Renal pelvis (tissue), 1 donor: ENCODE measurements at regions not wholly inside any gene's neighbourhood (a gene's known extent, or its start where the extent isn't known, plus 50 kb on each side); places are given as distances from the start of the nearest gene placed in this dataset.

Experiments used
- DNase-seq: peaks from one replicate; pipeline ENCODE4 v3.0.0-alpha.2; 2013

DNA sequence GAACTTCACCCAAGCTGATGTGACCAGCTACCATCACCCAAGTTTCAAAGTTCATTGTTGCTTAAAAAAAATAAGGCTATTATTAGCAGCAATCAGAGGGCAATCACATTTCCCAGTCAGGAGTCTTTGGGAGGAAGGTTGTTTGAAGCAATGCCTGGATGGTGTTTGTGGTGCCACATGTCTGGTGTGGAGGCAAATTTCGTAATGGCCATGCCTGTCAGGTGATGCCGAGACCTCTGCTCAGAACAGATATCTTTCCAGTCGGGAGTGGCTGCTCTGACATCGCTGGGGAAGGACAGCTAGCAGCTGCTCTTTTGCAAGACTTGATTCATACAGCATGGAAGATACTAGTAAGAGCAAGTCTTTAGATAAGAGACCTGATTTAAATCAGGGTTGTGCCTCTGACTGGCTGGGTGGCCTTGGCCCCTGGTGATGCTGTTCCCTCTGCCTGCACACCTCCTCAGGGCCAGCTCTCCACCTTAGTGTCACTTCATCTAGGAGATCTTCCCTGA lies 187.8 kb upstream of the JUN start:
- DNase-seq: no peak

DNA sequence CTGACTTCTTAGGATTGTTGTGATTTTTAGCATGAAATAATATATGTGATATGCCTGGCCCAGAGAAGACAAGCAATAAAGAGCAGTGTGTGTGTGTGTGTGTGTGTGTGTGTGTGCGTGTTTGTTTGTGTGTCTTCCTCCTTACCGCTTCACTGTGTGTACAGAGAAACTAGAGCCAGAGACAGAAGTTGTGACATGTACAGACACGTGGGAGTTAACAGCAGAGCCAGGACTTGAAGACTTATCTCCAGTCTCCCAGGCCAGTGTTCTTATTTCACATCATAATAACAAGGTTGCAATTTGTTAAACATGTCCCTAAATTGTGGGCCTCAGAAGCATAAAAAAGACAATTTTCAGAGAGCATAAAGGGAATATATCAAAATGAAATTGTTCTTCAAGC lies 192.0 kb upstream of the JUN start:
- DNase-seq: peak; percentile 23

DNA sequence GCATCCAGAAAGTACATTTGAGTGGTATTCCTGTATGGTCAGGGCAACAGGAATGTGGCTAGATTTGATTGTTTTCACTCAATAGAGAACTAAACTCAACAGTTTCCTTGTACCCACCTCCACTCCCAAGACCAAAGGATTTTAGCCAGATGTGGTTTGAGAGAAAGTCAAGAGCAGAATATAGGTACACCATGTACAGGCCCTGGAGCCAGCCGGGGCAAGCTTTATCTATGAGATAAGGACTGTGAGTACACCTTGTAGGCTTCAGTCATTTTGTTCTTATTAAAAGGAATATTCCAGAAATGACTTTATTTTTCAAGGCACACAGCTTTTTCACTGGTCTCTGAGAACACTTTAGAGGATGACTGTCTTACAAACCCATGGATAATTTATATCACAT lies 192.4 kb upstream of the JUN start:
- DNase-seq: no peak

DNA sequence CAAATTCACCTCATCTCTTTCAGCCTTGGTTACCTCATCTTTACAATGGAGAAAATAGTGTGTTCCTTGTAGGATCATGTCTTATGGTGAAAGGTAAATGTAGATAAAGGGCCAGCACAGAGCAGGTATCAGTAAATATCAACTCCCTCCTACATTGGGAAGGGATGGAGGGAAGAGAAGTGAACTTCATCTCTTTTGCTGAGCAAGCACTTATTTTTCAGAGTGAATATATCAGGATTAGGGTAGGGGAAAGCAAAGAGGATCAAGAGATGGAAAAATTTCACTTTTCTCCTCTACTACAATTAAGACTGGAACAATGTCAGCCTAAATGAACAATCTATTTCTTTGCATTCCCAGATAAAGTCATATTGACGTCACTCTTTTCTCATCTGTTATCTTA lies 193.8 kb upstream of the JUN start:
- no peak for DNase-seq

DNA sequence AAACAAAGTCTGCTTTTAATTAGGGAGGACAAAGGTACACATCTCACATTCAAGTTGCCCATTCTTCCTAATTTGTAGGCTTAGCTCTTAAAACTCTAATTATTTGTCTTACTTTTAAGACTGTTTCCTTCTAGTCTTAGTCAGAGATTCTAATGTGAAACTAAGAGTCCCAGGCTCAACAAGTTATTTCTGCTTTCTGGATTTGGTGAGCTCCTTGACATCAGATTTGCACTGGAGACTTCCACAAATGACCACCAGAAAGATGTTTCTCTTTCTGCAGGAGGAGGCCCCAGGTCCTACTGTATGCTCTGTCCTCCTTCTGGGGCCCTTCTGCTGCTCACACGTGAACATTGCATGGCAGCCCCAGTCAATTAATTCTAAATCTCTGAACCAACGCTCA lies 194.2 kb upstream of the JUN start:
- DNase-seq: no peak

DNA sequence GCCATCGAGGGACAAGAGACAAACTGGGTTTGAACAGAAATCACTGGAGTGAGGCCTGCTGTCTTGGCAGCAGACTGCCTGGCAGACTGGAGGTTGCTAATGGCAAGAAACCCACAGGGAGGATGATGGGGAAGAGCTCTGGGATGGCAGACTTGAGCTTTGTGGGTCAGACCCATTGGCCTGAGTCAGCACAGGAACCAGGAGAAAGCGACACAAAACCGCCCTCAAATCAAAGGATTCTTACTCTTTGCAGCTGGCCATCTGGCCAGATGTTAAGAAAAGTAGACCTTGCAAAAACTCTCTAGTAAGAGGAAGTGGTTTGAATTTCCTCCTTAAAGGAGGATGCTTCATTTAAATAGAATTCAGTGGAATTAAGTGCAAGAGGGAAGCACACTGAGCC lies 195.2 kb upstream of the JUN start:
- no peak for DNase-seq

DNA sequence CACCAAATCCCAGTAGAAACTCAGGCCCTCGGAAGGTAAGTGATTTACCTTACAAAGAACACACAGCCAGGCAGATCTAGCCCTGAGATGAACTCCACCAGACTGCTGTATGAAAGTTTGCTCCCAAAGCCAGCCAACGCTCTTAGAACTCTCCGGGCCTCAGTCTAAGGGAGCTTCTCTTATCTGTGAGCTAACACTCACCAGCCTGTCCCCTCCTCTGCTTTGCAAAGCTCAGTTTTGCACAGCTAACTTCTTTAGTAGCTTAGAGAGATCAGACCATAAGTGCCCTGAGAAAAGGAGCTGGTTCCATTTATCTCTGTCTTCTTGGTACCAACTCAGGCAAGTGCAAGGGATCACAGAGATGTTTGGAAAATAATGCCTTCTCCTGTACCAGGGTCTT lies 195.8 kb upstream of the JUN start:
- DNase-seq: no peak

DNA sequence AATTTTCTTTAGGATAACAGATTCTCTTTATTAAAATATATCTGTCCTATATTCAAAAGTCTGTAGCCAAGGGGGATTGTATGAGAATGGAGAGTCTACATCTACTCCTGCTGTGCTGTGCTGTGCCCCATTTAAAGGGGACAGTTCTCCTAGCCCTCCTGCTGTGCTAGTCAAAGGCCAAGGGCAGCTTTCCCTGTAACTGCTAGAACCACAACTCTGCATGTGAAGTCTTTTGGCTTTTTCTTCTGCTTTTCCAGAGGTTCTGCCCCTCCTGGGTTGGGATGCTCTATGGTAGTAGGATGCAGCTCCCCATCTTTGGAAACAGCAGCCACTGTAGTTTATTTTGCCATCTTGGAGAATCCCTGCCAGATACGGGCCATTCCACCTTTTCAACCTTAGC lies 197.5 kb upstream of the JUN start:
- DNase-seq: no peak

DNA sequence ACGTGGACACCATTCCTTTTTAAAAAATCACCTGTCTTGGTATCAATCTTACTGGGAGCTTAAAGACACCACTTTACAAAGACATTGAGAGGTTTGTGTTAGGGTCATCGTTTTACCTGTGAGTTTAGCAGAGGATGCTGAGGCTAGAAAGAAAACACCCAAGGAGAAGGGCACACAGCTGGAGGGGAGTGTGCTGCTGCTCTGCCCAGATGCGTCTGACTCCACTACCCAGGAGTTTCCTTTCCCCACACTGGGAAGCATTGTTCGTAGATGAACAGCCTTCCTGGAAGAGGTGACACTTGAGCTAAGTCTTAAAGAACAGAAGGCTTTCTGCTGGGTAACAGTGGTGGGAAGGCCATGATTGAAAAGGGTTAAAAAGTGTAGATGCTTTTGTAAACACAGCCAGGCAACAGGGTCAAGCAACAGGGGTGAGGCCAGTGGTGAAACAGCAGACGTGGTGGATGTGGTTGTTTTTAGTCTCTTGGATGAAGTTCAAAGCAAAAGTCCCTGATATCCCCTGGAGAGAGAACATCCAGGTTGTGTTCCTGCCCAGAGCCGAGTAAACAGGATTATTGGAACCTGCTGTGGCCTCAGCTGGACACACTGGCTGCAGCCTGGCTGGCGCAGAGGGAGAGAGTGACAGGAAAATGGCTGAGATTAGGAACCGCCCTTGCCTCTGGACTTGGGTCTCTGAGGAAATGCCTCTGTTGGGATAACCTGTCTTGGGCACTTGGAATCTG lies 198.6 kb upstream of the JUN start:
- no peak for DNase-seq

DNA sequence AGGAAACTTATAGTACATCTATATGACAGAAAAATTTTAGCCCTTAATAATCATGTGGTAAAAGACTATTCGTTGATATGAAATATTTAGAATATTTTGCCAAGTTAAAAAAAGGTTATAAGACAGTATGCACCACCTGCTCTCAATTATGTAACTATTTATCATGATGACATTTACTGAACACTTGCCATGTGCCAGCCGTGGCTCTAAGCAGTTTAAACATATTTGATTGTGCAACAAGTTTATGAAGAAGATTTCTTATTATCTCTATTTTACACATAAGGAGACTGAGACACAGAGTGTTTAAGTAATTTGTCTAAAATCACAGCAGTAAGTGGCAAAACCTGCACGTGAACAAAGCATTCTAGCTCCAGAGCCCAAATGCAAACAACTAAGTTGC lies 199.3 kb upstream of the JUN start:
- no peak for DNase-seq

DNA sequence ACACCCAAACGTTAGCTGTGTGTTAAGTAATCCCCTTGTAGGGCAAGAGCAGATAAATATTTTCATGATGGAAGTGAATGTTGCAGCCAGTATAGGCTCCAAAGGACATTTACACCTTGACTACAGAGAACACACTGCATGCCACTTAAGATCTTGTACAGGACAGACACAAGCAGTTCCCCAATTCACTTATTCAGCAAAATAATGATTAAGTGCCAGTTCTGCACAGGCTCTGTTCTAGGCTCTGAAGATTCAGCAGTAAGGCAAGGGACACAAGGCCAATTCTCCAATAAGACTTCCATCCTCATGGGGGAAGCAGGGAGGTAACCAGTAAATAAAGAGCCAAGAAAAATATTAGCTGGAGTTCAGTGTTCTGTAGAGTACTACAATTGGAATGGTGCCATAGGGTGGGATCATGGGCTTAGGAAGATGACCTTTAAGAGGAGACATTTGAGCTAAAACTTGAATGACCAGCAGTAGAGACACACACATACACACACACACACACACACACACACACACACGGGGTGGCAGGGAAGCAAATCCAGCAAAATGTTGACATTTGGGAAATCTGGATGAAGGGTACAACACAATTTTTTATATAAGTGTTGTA lies 199.9 kb upstream of the JUN start:
- no peak for DNase-seq

DNA sequence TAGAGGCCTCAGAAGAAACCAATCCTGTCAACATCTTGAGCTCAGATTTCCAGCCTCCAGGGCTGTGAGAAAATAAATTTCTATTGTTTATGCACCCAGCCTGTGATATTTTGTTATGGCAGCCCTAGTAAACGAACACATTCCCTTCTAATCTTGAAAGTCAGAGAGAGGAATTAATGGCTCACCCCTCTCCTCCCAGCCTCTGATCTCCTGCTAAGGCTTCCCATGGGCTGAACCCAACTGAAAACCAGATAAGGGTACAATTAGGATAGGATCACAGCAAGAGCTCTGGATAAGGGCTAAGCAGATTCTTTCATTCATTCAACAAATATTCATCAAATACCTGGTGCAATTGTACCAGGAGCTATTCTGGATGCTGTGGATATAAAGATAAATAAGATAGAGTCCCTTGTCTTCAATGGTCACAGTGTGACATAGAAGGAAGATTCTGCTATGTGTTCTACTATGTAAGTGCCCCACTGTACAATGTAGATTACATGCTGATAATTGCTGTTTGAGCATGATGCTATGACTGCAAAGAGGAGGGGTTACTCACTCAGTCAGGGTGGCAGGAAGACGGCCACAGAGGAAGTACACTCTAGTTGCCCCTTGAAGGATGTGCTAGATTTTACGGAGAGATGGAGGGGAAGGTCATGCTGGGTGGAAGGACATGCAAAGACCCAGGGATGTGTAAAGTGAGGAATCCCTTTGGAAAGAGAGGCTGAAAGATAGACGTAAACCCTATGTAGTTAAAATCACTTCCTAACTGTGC lies 203.3 kb upstream of the JUN start:
- no peak for DNase-seq

DNA sequence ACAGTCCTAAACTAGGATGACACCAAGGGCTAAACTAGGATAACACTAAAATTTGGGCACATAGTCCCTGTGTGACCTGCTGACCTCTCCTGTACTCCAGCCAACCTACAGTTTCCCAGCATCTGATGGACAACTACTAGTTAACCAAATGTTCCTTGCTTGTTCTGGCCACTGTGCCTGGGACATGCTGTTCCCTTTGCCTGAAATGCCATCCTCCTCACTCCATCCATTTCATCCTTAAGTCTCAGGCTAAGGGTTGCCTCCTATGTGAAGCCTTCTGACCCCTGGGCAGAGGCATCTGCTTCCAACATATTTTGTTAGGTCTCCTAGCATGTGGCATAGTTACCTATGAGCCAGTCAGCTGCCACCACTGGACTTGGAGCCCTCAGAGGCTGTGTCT lies 204.9 kb upstream of the JUN start:
- no peak for DNase-seq

DNA sequence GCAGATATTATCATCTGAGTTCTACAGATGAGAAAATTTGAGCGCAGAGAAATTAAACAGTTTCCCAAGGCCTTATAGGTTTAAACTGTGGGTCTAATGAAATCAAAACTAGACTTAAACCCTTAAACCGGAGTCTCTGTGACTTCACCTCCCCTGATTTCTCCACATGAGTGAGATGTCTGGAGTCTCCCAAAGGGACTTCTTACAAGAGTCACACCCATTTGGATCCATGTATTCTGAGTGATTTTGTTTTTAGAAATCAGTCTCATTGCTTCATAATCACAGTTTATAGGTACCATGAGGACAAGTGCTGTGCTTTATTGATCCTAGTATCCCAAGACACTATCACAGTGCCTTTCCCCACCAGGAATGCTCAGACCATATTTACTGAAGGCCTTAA lies 206.0 kb upstream of the JUN start:
- no peak for DNase-seq

DNA sequence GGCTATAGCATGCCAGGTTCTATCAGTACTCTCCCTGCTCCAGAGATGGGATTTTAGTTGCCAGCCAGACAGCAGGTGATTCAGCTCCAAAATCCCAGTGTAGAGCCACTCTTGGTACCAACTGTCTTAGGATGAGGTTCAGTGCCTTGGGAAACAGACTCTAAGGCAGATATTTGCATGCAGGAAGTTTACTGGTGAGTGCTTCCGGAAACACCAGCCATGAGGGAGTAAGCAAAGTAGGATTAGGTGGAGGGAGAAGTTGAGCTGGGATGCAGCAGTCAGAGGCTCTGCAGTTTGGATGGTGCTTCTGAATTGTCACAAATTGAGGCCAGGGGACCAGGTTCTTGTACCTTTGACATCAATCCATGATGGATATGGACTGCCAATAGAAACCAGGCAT lies 207.5 kb upstream of the JUN start:
- no peak for DNase-seq

DNA sequence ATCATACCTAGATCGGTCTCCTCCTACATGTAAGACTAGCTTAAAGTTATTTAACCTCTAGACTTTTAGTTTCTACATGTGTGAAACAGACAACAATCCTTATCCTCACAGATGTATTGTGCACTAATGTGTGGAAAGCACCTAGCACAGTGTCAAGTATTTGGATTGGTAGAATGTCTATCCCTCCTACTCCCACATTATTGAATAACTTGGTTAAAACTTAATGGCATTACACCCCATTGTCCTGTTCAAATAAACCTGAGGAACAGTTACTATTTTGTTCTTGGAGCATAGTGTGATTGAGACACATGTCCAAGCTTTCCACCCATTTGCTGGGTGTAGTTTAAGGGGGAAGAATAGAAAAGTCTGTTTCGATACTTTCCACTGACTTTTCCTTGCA lies 208.8 kb upstream of the JUN start:
- DNase-seq: no peak

DNA sequence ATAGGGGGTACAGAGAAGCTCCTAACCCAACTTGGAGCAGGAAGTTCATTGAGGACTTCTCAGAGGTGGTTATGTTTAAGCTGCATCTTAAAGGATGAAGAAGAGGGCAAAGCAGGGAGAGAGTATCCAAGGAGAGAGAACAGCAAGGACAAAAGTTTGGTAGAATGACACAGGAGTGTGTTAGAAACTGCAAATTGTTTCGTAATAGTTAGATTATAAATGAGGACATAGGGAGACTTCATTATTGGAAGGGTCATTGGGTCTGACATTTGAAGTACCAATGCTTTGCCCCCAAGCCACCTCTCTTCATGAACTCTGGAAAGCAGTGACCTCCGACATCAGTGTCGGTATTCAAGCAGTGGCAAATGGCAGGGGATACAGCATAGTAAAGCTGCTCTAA lies 209.6 kb upstream of the JUN start:
- DNase-seq: no peak

DNA sequence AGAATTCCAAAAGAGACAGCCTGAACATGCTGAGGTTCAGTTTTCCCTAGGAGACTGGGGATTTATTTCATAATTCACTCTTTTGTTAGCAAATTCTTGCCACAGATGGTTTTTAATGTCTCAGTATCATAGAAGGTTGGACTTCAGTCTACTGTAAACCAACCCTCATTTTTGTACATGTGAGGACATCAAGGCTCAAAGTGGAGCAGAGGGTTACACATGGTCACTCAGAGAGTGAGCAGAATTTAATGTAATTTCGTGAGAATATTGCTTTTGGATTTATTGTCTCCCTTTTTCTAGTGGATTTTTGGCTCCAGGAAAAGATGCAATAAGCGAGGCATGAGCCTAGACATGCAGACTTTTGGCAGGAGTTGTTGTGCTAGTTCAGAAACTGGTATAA lies 210.8 kb upstream of the JUN start:
- DNase-seq: no peak

DNA sequence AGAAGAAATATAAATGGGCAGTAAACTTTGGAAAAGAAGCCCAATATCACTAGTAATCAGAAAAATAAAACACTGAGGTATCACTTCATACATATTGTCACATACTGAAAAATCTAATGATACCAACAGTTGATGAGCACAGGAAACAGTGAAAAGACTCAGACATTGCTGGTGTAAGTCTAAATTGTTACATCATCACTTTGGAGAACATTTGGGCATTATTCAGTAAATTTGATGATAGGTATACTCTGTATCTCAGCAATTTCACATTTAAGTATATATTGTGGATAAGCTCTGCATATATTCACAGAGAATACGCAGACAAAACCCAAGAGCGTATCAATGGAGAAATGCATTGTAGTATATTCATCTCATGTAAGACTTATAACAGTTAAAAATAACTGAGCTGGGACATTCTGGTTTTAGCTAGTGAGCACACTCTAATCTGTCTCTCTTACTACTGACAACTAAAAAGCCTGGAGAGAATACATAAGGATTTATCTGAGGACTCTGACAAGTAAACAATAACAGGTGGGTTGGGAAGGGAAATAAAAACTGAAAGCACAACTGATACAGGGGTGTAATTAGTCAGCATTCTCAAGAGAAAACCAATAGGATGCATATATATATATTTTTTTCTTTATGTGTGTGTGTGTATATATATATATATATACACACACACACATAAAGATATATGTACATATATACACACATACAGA lies 212.7 kb upstream of the JUN start:
- DNase-seq: no peak

DNA sequence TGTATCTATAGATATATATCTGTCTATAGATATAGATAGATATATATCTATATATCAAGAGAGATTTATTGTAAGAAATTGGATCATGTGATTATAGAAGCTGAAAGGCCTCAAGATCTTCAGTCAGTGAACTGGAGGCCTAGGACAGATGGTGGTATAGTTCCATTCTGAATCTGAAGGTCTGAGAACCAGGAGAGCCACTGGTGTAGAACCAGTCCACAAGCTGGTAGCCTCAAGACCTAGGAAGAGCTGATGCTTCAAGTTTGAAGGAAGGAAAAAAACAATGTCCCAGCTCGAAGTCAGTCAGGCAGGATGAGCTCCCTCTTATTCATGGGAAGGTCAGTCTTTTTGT lies 213.2 kb upstream of the JUN start:
- DNase-seq: no peak

DNA sequence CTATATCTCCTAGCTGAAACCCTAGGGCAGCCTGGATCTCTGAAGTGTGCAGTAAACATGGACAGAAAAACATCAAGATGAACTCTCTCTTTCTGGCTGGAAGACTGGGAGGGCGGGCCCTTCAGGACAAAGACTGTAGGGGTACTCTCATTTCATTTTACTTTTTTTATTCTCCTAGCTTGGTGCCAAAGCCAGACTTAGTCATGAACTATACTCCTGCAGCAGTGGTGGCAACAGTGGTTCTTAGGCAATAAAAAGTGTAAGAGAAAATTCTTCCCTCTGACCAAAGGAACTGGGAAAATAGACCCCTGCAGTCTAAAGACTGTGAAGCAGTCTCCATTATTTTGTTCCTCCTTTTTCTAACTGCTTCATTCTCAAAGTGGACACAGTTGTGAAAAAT lies 213.8 kb upstream of the JUN start:
- DNase-seq: no peak

DNA sequence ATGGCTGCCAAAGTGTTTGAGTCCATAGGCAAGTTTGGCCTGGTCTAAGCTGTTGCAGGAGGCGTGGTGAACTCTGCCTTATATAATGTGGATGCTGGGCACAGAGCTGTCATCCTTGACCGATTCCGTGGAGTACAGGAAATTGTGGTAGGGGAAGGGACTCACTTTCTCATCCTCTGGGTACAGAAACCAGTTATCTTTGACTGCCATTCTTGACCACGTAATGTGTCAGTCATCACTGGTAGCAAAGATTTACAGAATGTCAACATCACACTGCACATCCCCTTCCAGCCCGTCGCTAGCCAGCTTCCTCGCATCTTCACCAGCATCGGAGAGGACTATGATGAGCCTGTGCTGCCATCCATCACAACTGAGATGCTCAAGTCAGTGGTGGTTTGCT lies 215.8 kb upstream of the JUN start:
- no peak for DNase-seq

DNA sequence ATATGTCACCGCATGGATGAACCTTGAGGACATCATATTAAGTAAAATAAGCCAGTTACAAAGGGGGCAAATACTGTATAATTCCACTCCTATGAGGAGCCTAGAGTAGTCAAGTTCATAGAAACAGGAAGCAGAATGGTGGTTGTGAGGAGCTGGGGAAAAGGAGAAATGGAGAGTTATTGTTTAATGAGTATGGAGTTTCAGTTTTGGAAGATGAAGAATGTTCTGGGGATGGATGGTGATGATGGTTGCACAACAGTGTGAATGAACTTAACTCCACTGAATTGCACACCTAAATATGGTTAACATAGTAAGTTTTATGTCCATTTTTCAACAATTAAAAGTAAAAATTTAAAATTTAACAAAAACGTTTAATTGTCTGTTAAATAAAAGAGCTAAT lies 220.9 kb upstream of the JUN start:
- no peak for DNase-seq
